ENCODE measurements at regions not wholly inside any gene's neighbourhood (a gene's known extent, or its start where the extent isn't known, plus 50 kb on each side); places are given as distances from the start of the nearest gene placed in this dataset.

- Histone ChIP-seq H3K36me3 (no peaks in the 10 kb centered on the region), H3K4me2 (no peak overlapping the region), H3K79me2 (ENCODE audit: low read depth) (no peaks in the 10 kb centered on the region), H3K27me3 (no peaks in the 10 kb centered on the region), H3K4me1 (no peaks in the 10 kb centered on the region), H2AFZ (replicated peaks) (no peak overlapping the region), H3K9ac (no peak overlapping the region), H3K27ac (no peak overlapping the region), H4K20me1 (ENCODE audit: low read depth) (no peaks in the 10 kb centered on the region), H3K4me3 (no peak overlapping the region), H3F3A (ENCODE audit: low read depth) (no peaks in the 10 kb centered on the region), H3K9me3 (ENCODE audit: low read depth) (no peaks in the 10 kb centered on the region)
- Mint-ChIP-seq H3K9me3 (no peaks in the 10 kb centered on the region), H3K27me3 (ENCODE audit: insufficient read depth, low read depth) (peaks cover 3% of the 10 kb centered on the region), H3K4me1 (no peaks in the 10 kb centered on the region), H3K27ac (no peak overlapping the region), H3K4me3 (no peak overlapping the region), H3K36me3 (no peaks in the 10 kb centered on the region)
- TF ChIP-seq CTCF (IDR thresholded peaks at IDR 0.05) = no peak
- TF ChIP-seq EZH2phosphoT487 (IDR thresholded peaks at IDR 0.05) = no peak
- TF ChIP-seq EZH2 (IDR thresholded peaks at IDR 0.05) = no peak
- no peak for DNase-seq (ENCODE audit: low spot score)
Measured at GRCh38 chrX:116278826-116279225, 108.3 kb downstream of the AGTR2 start.

- H3F3A ChIP-seq (ENCODE audit: low read depth) = no peaks in the 10 kb centered on the region
- no peaks in the 10 kb centered on the region for H4K20me1 ChIP-seq (ENCODE audit: low read depth)
- Mint-ChIP-seq H3K4me3 (no peak overlapping the region), H3K27ac (no peak overlapping the region), H3K36me3 (no peaks in the 10 kb centered on the region), H3K9me3 (no peaks in the 10 kb centered on the region), H3K27me3 (ENCODE audit: insufficient read depth, low read depth) (no peaks in the 10 kb centered on the region), H3K4me1 (peaks cover 3% of the 10 kb centered on the region)
- H3K4me1 ChIP-seq = no peaks in the 10 kb centered on the region
- no peak overlapping the region for H2AFZ ChIP-seq (replicated peaks)
- no peak for TF ChIP-seq EZH2phosphoT487 (IDR thresholded peaks at IDR 0.05)
- no peak for TF ChIP-seq EZH2 (IDR thresholded peaks at IDR 0.05)
- TF ChIP-seq CTCF (IDR thresholded peaks at IDR 0.05) = no peak
- H3K36me3 ChIP-seq = no peaks in the 10 kb centered on the region
- no peak overlapping the region for H3K4me3 ChIP-seq
- H3K27me3 ChIP-seq = no peaks in the 10 kb centered on the region
- no peak for DNase-seq (ENCODE audit: low spot score)
- H3K27ac ChIP-seq = no peak overlapping the region
- no peaks in the 10 kb centered on the region for H3K9me3 ChIP-seq (ENCODE audit: low read depth)
- no peak overlapping the region for H3K9ac ChIP-seq
- no peaks in the 10 kb centered on the region for H3K79me2 ChIP-seq (ENCODE audit: low read depth)
- H3K4me2 ChIP-seq = no peak overlapping the region
Measured at GRCh38 chrX:116281106-116281505, 110.6 kb downstream of the AGTR2 start.

GRCh38 chrX:116282751-116283150, 112.2 kb downstream of the AGTR2 start:
- Mint-ChIP-seq H3K4me3 (no peak overlapping the region), H3K9me3 (no peaks in the 10 kb centered on the region), H3K4me1 (peaks cover 3% of the 10 kb centered on the region), H3K27ac (no peak overlapping the region), H3K27me3 (ENCODE audit: insufficient read depth, low read depth) (no peaks in the 10 kb centered on the region), H3K36me3 (no peaks in the 10 kb centered on the region)
- Histone ChIP-seq H3K4me1 (no peaks in the 10 kb centered on the region), H3K27me3 (no peaks in the 10 kb centered on the region), H3K4me3 (no peak overlapping the region), H3K36me3 (no peaks in the 10 kb centered on the region), H3F3A (ENCODE audit: low read depth) (no peaks in the 10 kb centered on the region), H3K4me2 (no peak overlapping the region), H3K27ac (no peak overlapping the region), H3K79me2 (ENCODE audit: low read depth) (no peaks in the 10 kb centered on the region), H4K20me1 (ENCODE audit: low read depth) (no peaks in the 10 kb centered on the region), H3K9ac (no peak overlapping the region), H2AFZ (replicated peaks) (no peak overlapping the region), H3K9me3 (ENCODE audit: low read depth) (no peaks in the 10 kb centered on the region)
- no peak for DNase-seq (ENCODE audit: low spot score)
- TF ChIP-seq EZH2phosphoT487 (IDR thresholded peaks at IDR 0.05) = no peak
- TF ChIP-seq EZH2 (IDR thresholded peaks at IDR 0.05) = no peak
- no peak for TF ChIP-seq CTCF (IDR thresholded peaks at IDR 0.05)

- no peak overlapping the region for H3K4me2 ChIP-seq
- no peaks in the 10 kb centered on the region for H3K4me1 ChIP-seq
- H3K9me3 Mint-ChIP-seq = no peaks in the 10 kb centered on the region
- no peaks in the 10 kb centered on the region for H3K79me2 ChIP-seq (ENCODE audit: low read depth)
- H3K4me1 Mint-ChIP-seq = peaks cover 3% of the 10 kb centered on the region
- no peaks in the 10 kb centered on the region for H3F3A ChIP-seq (ENCODE audit: low read depth)
- H3K36me3 Mint-ChIP-seq = no peaks in the 10 kb centered on the region
- H3K27me3 Mint-ChIP-seq (ENCODE audit: insufficient read depth, low read depth) = no peaks in the 10 kb centered on the region
- no peak overlapping the region for H2AFZ ChIP-seq (replicated peaks)
- no peak for TF ChIP-seq EZH2 (IDR thresholded peaks at IDR 0.05)
- H3K9ac ChIP-seq = no peak overlapping the region
- H3K4me3 ChIP-seq = no peak overlapping the region
- H3K36me3 ChIP-seq = no peaks in the 10 kb centered on the region
- no peaks in the 10 kb centered on the region for H4K20me1 ChIP-seq (ENCODE audit: low read depth)
- no peak for DNase-seq (ENCODE audit: low spot score)
- H3K4me3 Mint-ChIP-seq = no peak overlapping the region
- H3K9me3 ChIP-seq (ENCODE audit: low read depth) = no peaks in the 10 kb centered on the region
- H3K27me3 ChIP-seq = no peaks in the 10 kb centered on the region
- no peak overlapping the region for H3K27ac ChIP-seq
- H3K27ac Mint-ChIP-seq = no peak overlapping the region
Measured at GRCh38 chrX:116284400-116284799, 113.9 kb downstream of the AGTR2 start.
